Kidney capillary endothelial cell (primary cell): ENCODE measurements at regions not wholly inside any gene's neighbourhood (a gene's known extent, or its start where the extent isn't known, plus 50 kb on each side); places are given as distances from the start of the nearest gene placed in this dataset.

Source experiments
- DNase-seq: peaks from one replicate; pipeline ENCODE4 v3.0.0-alpha.2; 2018; ENCODE audit warnings: low spot score

- DNase-seq = no peak
These were observed 156.4 kb upstream of the ADRA1B start for GRCh38 chr5:159759791-159760290.

GRCh38 chr5:159762921-159763320 lies 153.4 kb upstream of the ADRA1B start:
- DNase-seq = no peak

DNA sequence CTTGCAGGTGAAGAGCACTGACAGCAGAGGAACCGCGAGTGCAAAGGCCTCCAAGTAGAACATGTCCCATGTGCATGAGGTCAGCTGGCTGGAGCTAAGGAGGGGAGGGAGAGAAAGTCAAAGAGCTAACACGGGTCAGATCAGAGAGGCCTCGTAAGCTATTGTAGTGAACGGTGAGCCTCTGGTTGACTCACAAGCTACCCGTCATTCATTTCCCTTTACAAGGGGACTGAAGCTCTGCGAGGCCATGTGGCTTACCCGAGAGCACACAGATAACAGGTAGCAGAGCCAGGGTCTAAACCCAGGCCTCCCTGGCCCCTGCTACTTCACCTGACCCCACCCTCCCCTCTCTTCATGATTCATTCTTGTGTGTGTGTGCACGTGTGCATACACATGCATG lies 152.7 kb upstream of the ADRA1B start:
- DNase-seq = no peak

DNA sequence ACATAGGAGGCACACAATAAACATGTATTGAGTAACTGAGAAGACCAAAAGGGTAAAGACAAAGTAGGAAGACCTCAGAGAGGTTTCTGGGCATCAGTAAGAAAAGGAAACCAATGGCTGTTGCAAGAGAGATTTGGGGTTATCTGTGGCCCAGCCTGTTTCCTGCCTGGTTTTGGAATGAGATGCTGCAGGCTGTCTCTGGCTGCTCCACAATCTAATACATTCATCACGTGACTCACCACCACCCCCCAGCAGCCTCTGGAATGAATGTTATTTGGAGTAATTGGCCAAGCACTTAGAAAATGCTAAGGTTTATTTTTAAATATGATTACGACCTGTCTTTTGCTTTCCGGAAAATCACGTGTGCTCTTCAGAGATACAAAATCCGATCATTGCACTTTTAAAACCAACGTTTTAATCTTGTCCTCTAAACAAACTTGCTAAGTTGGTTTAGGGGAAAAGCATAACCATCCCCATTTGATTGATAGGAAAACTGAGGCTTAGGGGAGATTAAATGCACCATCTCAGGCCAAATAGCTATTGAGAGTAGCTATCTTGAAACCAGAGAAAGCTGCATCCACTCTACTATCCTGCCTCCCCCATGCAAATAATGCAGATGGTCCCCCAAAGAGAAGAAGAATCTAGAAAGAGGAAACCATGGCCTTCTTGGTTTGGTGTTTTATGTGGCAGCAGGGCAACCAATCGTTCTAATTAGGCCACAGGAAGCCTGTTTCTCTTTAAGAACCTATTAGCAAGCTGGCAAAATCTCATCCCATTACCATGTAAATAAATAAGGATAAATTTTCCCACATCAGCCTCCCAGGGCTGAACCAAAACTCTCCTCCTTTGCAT lies 151.8 kb upstream of the ADRA1B start:
- no peak for DNase-seq

- no peak for DNase-seq
These were observed 151.2 kb upstream of the ADRA1B start for GRCh38 chr5:159765135-159765433.

DNA sequence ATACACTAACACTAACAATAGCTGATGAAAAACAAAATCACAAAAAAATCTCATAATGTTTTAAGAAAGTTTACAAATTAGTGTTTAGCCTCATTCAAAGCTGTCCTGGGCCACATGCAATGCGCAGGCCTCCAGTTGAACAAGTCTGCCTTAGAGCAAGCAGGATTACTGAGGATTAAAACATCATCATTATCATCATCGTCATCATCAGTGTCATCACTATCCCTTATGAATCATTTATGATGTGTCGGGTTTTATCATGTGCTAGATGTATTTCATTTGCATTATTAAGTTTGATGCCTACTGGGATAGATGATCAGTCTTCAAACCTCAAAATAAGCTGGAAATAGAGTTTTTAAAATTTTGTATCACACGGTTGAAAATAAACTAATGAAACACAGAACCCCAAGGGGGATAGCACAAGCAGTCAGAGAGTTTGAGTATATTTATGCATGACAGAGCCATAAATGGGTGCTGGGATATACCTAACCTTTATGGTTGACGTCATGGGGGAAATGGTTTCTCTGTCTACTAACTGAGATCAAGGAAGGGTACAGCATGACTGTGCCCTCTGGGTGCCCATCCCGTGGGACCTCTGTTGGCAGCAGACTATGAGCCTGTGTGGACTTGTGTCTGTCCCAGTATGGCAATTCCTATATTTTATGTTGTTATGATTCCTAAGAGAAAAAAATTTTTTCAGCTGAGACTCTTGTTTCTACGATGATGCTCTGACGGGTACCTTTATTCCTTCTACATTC lies 150.3 kb upstream of the ADRA1B start:
- DNase-seq = no peak

DNA sequence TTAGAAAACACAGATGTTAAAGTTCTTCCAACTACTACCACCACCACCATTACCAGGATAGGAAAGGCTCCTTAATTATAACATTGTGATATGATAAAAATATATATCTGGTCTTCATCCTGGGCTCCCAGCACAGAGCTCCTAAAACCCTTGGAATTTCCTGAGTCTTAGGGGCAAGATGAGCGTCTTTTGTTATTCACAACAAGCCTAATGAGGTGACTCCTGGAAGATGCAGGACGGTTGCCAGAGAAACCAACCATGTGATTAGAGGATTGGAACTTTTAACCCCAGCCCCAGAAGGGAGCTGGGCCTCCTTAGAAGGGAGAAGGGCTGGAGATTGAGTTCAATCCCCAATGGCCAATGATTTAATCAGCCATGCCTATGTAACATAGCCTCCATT lies 148.0 kb upstream of the ADRA1B start:
- no peak for DNase-seq

GRCh38 chr5:159772698-159773061 lies 143.6 kb upstream of the ADRA1B start:
- no peak for DNase-seq

GRCh38 chr5:159773062-159773924 lies 143.0 kb upstream of the ADRA1B start:
- peak; percentile 75 for DNase-seq

DNA sequence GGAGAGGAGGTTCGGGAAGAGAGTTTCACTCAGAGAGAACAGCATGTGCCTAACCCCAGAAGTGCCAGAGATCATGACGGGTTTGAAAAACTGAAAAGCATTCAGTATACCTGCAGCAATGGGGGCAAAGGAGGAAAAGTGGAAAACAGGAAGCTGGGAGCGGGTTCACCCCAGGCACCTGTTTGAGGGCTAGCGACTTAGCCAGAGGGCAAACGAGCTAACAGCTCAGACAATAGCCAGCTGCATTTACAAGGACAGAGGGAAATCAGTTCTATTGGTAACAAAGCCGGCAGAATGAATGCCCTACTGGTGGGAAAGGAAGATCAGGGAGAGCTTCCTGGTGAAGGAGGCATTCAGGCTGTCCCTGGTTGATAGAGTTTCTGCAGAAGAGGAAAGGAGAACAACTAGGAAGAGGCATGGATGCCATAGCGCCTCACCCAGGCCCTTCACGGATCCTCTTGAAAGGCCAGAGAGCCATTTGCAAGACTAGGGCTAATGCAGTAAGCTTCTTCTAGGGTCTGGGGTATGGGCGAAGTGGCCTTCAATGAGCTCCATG lies 141.7 kb upstream of the ADRA1B start:
- DNase-seq = no peak

DNA sequence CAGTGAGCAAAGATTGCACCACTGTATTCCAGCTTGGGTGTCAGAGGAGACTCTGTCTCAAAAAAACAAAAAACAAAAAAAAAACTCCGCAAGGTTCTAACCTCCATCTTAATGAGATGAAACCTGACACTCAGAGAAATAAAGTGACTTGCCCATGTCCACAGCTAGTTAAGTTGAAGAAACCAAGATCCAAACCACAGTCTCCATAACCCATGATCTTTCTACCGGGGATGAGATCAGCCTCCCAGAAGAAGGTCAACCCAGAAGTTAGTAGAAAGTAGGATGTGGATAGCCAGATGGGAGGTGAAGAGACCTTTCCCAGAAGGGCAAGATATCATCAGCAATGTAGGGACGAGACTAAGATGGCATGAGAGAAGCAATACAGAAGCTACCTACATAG lies 140.4 kb upstream of the ADRA1B start:
- no peak for DNase-seq

DNA sequence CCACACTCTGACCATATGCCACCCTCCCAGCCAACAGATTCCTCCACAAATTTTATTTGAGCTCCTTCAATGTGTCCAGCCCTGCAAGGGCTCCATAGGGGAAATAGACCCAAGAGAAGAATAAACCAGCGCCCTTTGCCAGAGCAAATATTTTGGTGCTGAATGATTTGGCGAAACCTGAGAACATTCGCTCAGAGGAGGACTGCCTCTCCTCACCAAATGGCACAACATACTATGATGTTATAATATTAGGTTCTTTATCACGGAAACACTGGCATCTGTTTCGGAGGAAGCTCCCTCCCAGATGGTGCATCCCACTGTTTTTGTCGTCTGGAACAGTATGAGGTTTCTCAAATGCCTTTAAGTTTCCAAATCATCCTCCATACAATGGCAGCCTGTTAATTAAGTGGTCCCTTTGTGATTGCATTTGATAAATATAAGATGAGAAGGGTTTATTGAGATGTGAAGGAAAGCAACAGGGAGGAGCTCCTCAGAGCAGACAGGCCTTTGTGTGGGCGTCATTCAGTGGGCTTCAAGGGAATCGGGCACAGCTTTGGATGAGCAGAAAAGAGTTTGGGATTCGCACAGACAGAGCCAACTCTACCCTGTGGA lies 139.1 kb upstream of the ADRA1B start:
- no peak for DNase-seq

DNA sequence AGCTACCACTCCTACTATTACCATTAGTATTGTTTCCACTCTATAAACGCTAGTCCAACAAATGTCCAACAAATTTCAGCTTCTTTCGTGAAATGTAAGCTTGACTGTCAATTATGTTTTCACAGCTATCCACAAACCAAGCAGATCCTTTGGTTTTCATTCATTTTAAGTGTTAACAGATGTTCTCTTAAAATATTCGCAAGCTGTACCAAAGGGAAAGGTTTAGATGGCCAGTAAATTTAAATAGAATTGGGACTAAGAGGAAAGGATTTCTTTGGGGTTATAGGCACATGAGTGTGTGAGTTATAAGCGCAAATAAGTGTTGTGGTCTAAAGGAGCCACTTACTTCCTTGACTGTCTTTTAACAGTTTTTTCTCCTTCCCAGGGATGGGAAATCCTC lies 136.8 kb upstream of the ADRA1B start:
- DNase-seq = no peak

GRCh38 chr5:159780246-159780645 lies 136.0 kb upstream of the ADRA1B start:
- DNase-seq = no peak

- no peak for DNase-seq
These were observed 134.6 kb upstream of the ADRA1B start for GRCh38 chr5:159781626-159782157.

- DNase-seq = no peak
These were observed 133.9 kb upstream of the ADRA1B start for GRCh38 chr5:159782197-159782994.

- DNase-seq = no peak
These were observed 133.3 kb upstream of the ADRA1B start for GRCh38 chr5:159782995-159783300.

DNA sequence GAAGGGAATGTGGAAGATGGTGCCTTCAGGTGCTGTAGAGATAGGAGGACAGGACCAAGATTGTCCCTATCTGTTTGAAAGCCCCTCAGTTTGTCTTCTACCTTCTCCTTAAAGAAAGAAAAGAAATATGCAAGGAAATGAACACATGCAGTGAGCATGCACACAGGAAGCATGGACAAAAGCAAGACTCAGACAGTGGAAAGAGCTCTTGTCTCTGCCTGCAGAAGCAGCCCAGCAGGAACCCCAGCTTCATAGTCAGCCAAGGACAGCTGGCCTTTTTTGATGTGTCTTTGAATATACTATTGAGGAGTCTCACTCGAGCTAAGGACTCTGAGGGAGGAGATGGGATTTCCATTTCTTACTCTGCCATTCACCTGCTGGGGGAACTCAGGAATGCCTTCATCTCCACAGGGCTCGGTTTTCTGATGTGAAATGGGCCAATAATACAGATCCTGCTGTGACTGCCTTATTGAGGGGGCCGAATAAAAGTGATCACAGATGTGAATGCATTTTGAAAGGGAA lies 132.5 kb upstream of the ADRA1B start:
- no peak for DNase-seq

DNA sequence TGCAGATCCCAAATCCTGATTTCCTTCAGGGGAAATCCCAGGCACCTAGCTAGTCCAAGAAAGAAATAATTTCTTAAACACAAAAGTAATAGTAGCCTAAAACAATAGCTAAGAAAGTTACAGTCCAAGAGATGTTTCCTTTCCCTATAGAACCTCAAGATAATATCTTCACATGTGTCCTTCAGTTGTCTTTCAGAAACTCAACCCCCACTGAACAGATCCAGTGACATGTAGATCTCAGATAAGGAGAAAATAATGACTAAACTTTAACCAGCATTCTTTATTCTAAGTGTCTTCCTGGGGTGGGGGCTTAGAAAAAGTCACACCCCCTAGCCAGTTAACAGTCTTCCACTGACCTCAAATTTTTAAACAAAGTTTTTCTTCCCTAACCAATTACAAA lies 131.3 kb upstream of the ADRA1B start:
- no peak for DNase-seq

GRCh38 chr5:159785656-159786055 lies 130.6 kb upstream of the ADRA1B start:
- DNase-seq = no peak

DNA sequence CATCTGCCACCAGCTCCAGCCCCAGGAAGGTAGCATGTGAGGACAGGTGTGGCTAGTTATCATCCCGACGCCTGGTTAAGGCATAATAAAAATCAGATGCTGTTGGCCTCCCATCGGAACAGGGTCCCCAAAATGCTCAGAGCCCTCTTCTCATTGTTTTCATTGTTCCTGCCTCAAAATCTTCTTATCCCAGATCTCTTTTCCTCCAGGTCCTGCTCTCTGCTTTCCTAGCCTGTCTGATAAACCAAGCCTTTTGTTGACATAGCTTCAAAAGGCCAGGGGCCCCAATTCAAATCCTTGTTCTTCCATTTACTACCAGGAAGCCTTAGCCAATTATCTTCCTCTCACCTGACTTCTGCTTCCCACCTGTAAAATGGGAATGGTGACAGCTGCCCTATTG lies 130.1 kb upstream of the ADRA1B start:
- no peak for DNase-seq
